OCI-LY7 (cell line): ENCODE measurements at regions not wholly inside any gene's neighbourhood (a gene's known extent, or its start where the extent isn't known, plus 50 kb on each side); places are given as distances from the start of the nearest gene placed in this dataset.

ENCODE experiments used
- BruUV-seq: library from RNA; stranded (reverse); fragments of 400-500 nt; replicated peaks from 2 replicates; lab custom pipeline; 2021; lab: Mats Ljungman, UMichigan
- CTCF ChIA-PET: fragments of 300-600 bp; sonication (Branson Sonifier 250); formaldehyde crosslinking; loops from one replicate; lab custom pipeline; 2022; ENCODE audit warnings: antibody characterized with exemption; ENCODE audit not compliant: unreplicated experiment; lab: Charles Lee
- POLR2A ChIA-PET: fragments of 300-600 bp; sonication (Branson Sonifier 250); formaldehyde crosslinking; loops from one replicate; lab custom pipeline; 2022; ENCODE audit warnings: antibody characterized with exemption; lab: Charles Lee
- DNase-seq: peaks from one replicate; pipeline ENCODE4 v3.0.0-alpha.2; 2015; ENCODE audit warnings: low spot score
- H2AFZ ChIP-seq: fragments of 200-600 bp; sonication (generic), shearing (Covaris generic); 2 replicates; pipeline ENCODE4 v1.6.1; 2014; ENCODE audit warnings: mild to moderate bottlenecking, antibody characterized with exemption, low read length, moderate library complexity
- H3K27ac ChIP-seq: fragments of 200-600 bp; sonication (generic); 2 replicates; pipeline ENCODE4 v1.5.1; 2014; ENCODE audit warnings: mixed run types, low read depth, mild to moderate bottlenecking, moderate library complexity, low read length, inconsistent platforms; ENCODE audit not compliant: poor library complexity, severe bottlenecking
- H3K36me3 ChIP-seq: fragments of 200-600 bp; sonication (generic); 2 replicates; pipeline ENCODE4 v1.6.1; 2014; ENCODE audit warnings: mild to moderate bottlenecking, antibody characterized with exemption, low read length, moderate library complexity, mixed read lengths; ENCODE audit not compliant: insufficient read depth
- H3K4me1 ChIP-seq: fragments of 200-600 bp; sonication (generic); 2 replicates; pipeline ENCODE4 v1.5.1; 2014; ENCODE audit warnings: mild to moderate bottlenecking, low read length; ENCODE audit not compliant: insufficient read depth, poor library complexity, severe bottlenecking
- H3K4me2 ChIP-seq: fragments of 200-600 bp; sonication (generic); 2 replicates; pipeline ENCODE4 v1.6.1; 2014; ENCODE audit warnings: mild to moderate bottlenecking, low read length
- H3K4me3 ChIP-seq: fragments of 200-600 bp; sonication (generic); 2 replicates; pipeline ENCODE4 v1.5.1; 2014; ENCODE audit warnings: mild to moderate bottlenecking, low read depth, low read length; ENCODE audit not compliant: poor library complexity, severe bottlenecking
- H3K79me2 ChIP-seq: fragments of 200-600 bp; sonication (generic); 2 replicates; pipeline ENCODE4 v1.6.1; 2016; ENCODE audit warnings: low read depth, mild to moderate bottlenecking, low read length, moderate library complexity, mixed read lengths; ENCODE audit not compliant: insufficient read depth
- H3K9me2 ChIP-seq: fragments of 200-600 bp; sonication (generic); 2 replicates; pipeline ENCODE4 v1.6.1; 2016; ENCODE audit warnings: mild to moderate bottlenecking, low read length, mixed read lengths; ENCODE audit not compliant: insufficient read depth
- H3K9me3 ChIP-seq: fragments of 200-600 bp; sonication (generic); 2 replicates; pipeline ENCODE4 v1.6.1; 2014; ENCODE audit warnings: mild to moderate bottlenecking, mixed run types, low read length, mixed read lengths
- H4K20me1 ChIP-seq: fragments of 200-600 bp; sonication (generic); 2 replicates; pipeline ENCODE4 v1.6.1; 2014; ENCODE audit warnings: mild to moderate bottlenecking, antibody characterized with exemption, low read length, moderate library complexity, mixed read lengths; ENCODE audit not compliant: insufficient read depth
- EZH2phosphoT487 ChIP-seq: fragments of 200-600 bp; sonication (generic); IDR thresholded peaks from 2 replicates; pipeline ENCODE4 v1.6.1; 2018; ENCODE audit warnings: low read depth, borderline replicate concordance, mild to moderate bottlenecking, mixed run types, antibody characterized with exemption, low read length, moderate library complexity, mixed read lengths
- intact Hi-C: fragments of 100-400 bp; cut with micrococcal nuclease; formaldehyde crosslinking; loops from one replicate; pipeline ENCODE4 v1.10.0; 2022; ENCODE audit not compliant: unreplicated experiment
- TF ChIP-seq, protein P1 (sequence below): fragments of 200-600 bp; sonication (generic); conservative IDR thresholded peaks from 2 replicates; pipeline ENCODE4 v1.5.1; 2014; ENCODE audit warnings: mild to moderate bottlenecking, antibody characterized with exemption, low read length, moderate library complexity, mixed read lengths

- Histone ChIP-seq H3K79me2 (no peaks in the 10 kb centered on the region), H2AFZ (no peak overlapping the region), H3K4me2 (no peak overlapping the region), H3K4me3 (no peak overlapping the region), H3K36me3 (no peaks in the 10 kb centered on the region), H3K9me2 (no peaks in the 10 kb centered on the region), H3K27ac (no peak overlapping the region), H3K9me3 (no peaks in the 10 kb centered on the region), H3K4me1 (no peaks in the 10 kb centered on the region), H4K20me1 (no peaks in the 10 kb centered on the region)
- intact Hi-C loops = no loop called here
- ChIA-PET POLR2A (no interaction called here), CTCF (interaction anchor here (0.6 kb wide), 1 partner anchor 434 kb away, joined by 3 read pairs; no protein-coding TSS in a partner anchor)
- no peak for DNase-seq
- no TSS peak for BruUV-seq
- TF ChIP-seq, protein P1, sequence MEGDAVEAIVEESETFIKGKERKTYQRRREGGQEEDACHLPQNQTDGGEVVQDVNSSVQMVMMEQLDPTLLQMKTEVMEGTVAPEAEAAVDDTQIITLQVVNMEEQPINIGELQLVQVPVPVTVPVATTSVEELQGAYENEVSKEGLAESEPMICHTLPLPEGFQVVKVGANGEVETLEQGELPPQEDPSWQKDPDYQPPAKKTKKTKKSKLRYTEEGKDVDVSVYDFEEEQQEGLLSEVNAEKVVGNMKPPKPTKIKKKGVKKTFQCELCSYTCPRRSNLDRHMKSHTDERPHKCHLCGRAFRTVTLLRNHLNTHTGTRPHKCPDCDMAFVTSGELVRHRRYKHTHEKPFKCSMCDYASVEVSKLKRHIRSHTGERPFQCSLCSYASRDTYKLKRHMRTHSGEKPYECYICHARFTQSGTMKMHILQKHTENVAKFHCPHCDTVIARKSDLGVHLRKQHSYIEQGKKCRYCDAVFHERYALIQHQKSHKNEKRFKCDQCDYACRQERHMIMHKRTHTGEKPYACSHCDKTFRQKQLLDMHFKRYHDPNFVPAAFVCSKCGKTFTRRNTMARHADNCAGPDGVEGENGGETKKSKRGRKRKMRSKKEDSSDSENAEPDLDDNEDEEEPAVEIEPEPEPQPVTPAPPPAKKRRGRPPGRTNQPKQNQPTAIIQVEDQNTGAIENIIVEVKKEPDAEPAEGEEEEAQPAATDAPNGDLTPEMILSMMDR = no peak
- no peak for TF ChIP-seq EZH2phosphoT487
Observed at GRCh38 chr2:128374711-128375413, 56.2 kb upstream of the HS6ST1 start.

GRCh38 chr2:128375454-128375853 is 56.8 kb upstream of the HS6ST1 start:
- Histone ChIP-seq H4K20me1 (no peaks in the 10 kb centered on the region), H3K4me3 (no peak overlapping the region), H3K27ac (no peak overlapping the region), H3K79me2 (no peaks in the 10 kb centered on the region), H3K4me2 (no peak overlapping the region), H2AFZ (no peak overlapping the region), H3K36me3 (no peaks in the 10 kb centered on the region), H3K4me1 (no peaks in the 10 kb centered on the region), H3K9me2 (no peaks in the 10 kb centered on the region), H3K9me3 (no peaks in the 10 kb centered on the region)
- no peak for TF ChIP-seq EZH2phosphoT487
- TF ChIP-seq, protein P1 = no peak
- no TSS peak for BruUV-seq
- ChIA-PET POLR2A (no interaction called here), CTCF (no interaction called here)
- intact Hi-C loops = no loop called here
- no peak for DNase-seq
